OCI-LY7 (cell line): ENCODE measurements at regions not wholly inside any gene's neighbourhood (a gene's known extent, or its start where the extent isn't known, plus 50 kb on each side); places are given as distances from the start of the nearest gene placed in this dataset.

Experiments
- BruUV-seq: library from RNA; stranded (reverse); fragments of 400-500 nt; replicated peaks from 2 replicates; lab custom pipeline; 2021; lab: Mats Ljungman, UMichigan
- CTCF ChIA-PET: fragments of 300-600 bp; sonication (Branson Sonifier 250); formaldehyde crosslinking; loops from one replicate; lab custom pipeline; 2022; ENCODE audit warnings: antibody characterized with exemption; ENCODE audit not compliant: unreplicated experiment; lab: Charles Lee
- POLR2A ChIA-PET: fragments of 300-600 bp; sonication (Branson Sonifier 250); formaldehyde crosslinking; loops from one replicate; lab custom pipeline; 2022; ENCODE audit warnings: antibody characterized with exemption; lab: Charles Lee
- DNase-seq: peaks from one replicate; pipeline ENCODE4 v3.0.0-alpha.2; 2015; ENCODE audit warnings: low spot score
- H2AFZ ChIP-seq: fragments of 200-600 bp; sonication (generic), shearing (Covaris generic); 2 replicates; pipeline ENCODE4 v1.6.1; 2014; ENCODE audit warnings: mild to moderate bottlenecking, antibody characterized with exemption, low read length, moderate library complexity
- H3K27ac ChIP-seq: fragments of 200-600 bp; sonication (generic); 2 replicates; pipeline ENCODE4 v1.5.1; 2014; ENCODE audit warnings: mixed run types, low read depth, mild to moderate bottlenecking, moderate library complexity, low read length, inconsistent platforms; ENCODE audit not compliant: poor library complexity, severe bottlenecking
- H3K36me3 ChIP-seq: fragments of 200-600 bp; sonication (generic); 2 replicates; pipeline ENCODE4 v1.6.1; 2014; ENCODE audit warnings: mild to moderate bottlenecking, antibody characterized with exemption, low read length, moderate library complexity, mixed read lengths; ENCODE audit not compliant: insufficient read depth
- H3K4me1 ChIP-seq: fragments of 200-600 bp; sonication (generic); 2 replicates; pipeline ENCODE4 v1.5.1; 2014; ENCODE audit warnings: mild to moderate bottlenecking, low read length; ENCODE audit not compliant: insufficient read depth, poor library complexity, severe bottlenecking
- H3K4me2 ChIP-seq: fragments of 200-600 bp; sonication (generic); 2 replicates; pipeline ENCODE4 v1.6.1; 2014; ENCODE audit warnings: mild to moderate bottlenecking, low read length
- H3K4me3 ChIP-seq: fragments of 200-600 bp; sonication (generic); 2 replicates; pipeline ENCODE4 v1.5.1; 2014; ENCODE audit warnings: mild to moderate bottlenecking, low read depth, low read length; ENCODE audit not compliant: poor library complexity, severe bottlenecking
- H3K79me2 ChIP-seq: fragments of 200-600 bp; sonication (generic); 2 replicates; pipeline ENCODE4 v1.6.1; 2016; ENCODE audit warnings: low read depth, mild to moderate bottlenecking, low read length, moderate library complexity, mixed read lengths; ENCODE audit not compliant: insufficient read depth
- H3K9me2 ChIP-seq: fragments of 200-600 bp; sonication (generic); 2 replicates; pipeline ENCODE4 v1.6.1; 2016; ENCODE audit warnings: mild to moderate bottlenecking, low read length, mixed read lengths; ENCODE audit not compliant: insufficient read depth
- H3K9me3 ChIP-seq: fragments of 200-600 bp; sonication (generic); 2 replicates; pipeline ENCODE4 v1.6.1; 2014; ENCODE audit warnings: mild to moderate bottlenecking, mixed run types, low read length, mixed read lengths
- H4K20me1 ChIP-seq: fragments of 200-600 bp; sonication (generic); 2 replicates; pipeline ENCODE4 v1.6.1; 2014; ENCODE audit warnings: mild to moderate bottlenecking, antibody characterized with exemption, low read length, moderate library complexity, mixed read lengths; ENCODE audit not compliant: insufficient read depth
- CTCF ChIP-seq: fragments of 200-600 bp; sonication (generic); conservative IDR thresholded peaks from 2 replicates; pipeline ENCODE4 v1.5.1; 2014; ENCODE audit warnings: mild to moderate bottlenecking, antibody characterized with exemption, low read length, moderate library complexity, mixed read lengths
- EZH2phosphoT487 ChIP-seq: fragments of 200-600 bp; sonication (generic); IDR thresholded peaks from 2 replicates; pipeline ENCODE4 v1.6.1; 2018; ENCODE audit warnings: low read depth, borderline replicate concordance, mild to moderate bottlenecking, mixed run types, antibody characterized with exemption, low read length, moderate library complexity, mixed read lengths
- intact Hi-C: fragments of 100-400 bp; cut with micrococcal nuclease; formaldehyde crosslinking; loops from one replicate; pipeline ENCODE4 v1.10.0; 2022; ENCODE audit not compliant: unreplicated experiment

GRCh38 chr4:17013382-17014006 is 115.0 kb upstream of the LDB2 start:
- H3K27ac ChIP-seq: no peak overlapping the region
- H2AFZ ChIP-seq: no peak overlapping the region
- no peak overlapping the region for H3K4me2 ChIP-seq
- no peaks in the 10 kb centered on the region for H3K79me2 ChIP-seq
- H4K20me1 ChIP-seq: no peaks in the 10 kb centered on the region
- H3K36me3 ChIP-seq: no peaks in the 10 kb centered on the region
- no peak for DNase-seq
- H3K4me1 ChIP-seq: no peaks in the 10 kb centered on the region
- H3K9me3 ChIP-seq: no peaks in the 10 kb centered on the region
- no peaks in the 10 kb centered on the region for H3K9me2 ChIP-seq
- ChIA-PET CTCF (no interaction called here), POLR2A (interaction anchor here (0.7 kb wide), 1 partner anchor 18 kb away, joined by 3 read pairs; no protein-coding TSS in a partner anchor)
- TF ChIP-seq CTCF (no peak), EZH2phosphoT487 (no peak)
- no TSS peak for BruUV-seq
- intact Hi-C loops: no loop called here
- H3K4me3 ChIP-seq: no peak overlapping the region

- no peak for TF ChIP-seq EZH2phosphoT487
- no peak for TF ChIP-seq CTCF
- no peak overlapping the region for H3K27ac ChIP-seq
- ChIA-PET CTCF (no interaction called here), POLR2A (interaction anchor here (0.7 kb wide), 1 partner anchor 47 kb away, joined by 3 read pairs; no protein-coding TSS in a partner anchor)
- H3K4me2 ChIP-seq: no peak overlapping the region
- no peaks in the 10 kb centered on the region for H3K79me2 ChIP-seq
- H3K36me3 ChIP-seq: no peaks in the 10 kb centered on the region
- no peaks in the 10 kb centered on the region for H3K4me1 ChIP-seq
- no peak for DNase-seq
- no peak overlapping the region for H2AFZ ChIP-seq
- no peaks in the 10 kb centered on the region for H3K9me2 ChIP-seq
- H3K4me3 ChIP-seq: no peak overlapping the region
- no peaks in the 10 kb centered on the region for H4K20me1 ChIP-seq
- intact Hi-C loops: no loop called here
- no TSS peak for BruUV-seq
- no peaks in the 10 kb centered on the region for H3K9me3 ChIP-seq
Observed at GRCh38 chr4:17012451-17012850, 114.0 kb upstream of the LDB2 start.

- CTCF ChIA-PET: no interaction called here
Observed at GRCh38 chr4:17010426-17011087, 112.1 kb upstream of the LDB2 start.

More at GRCh38 chr4:17010426-17011087, 112.1 kb upstream of the LDB2 start:
- Histone ChIP-seq H3K9me2 (no peaks in the 10 kb centered on the region), H3K79me2 (no peaks in the 10 kb centered on the region), H3K27ac (no peak overlapping the region), H3K36me3 (no peaks in the 10 kb centered on the region), H3K4me3 (no peak overlapping the region), H2AFZ (no peak overlapping the region), H3K4me1 (no peaks in the 10 kb centered on the region), H4K20me1 (no peaks in the 10 kb centered on the region), H3K4me2 (no peak overlapping the region), H3K9me3 (no peaks in the 10 kb centered on the region)
- no TSS peak for BruUV-seq
- no peak for TF ChIP-seq CTCF
- no peak for TF ChIP-seq EZH2phosphoT487
- no peak for DNase-seq
- POLR2A ChIA-PET: interaction anchor here (0.7 kb wide), 2 partner anchors 275 to 300 kb away, joined by 3 read pairs; no protein-coding TSS in a partner anchor
- intact Hi-C loops: no loop called here
